Spleen (tissue), 7 donors: ENCODE measurements at regions not wholly inside any gene's neighbourhood (a gene's known extent, or its start where the extent isn't known, plus 50 kb on each side); places are given as distances from the start of the nearest gene placed in this dataset.
"Not testable (repeated sequence)": the region's sequence is repeated elsewhere in the genome, so short reads cannot be mapped to it uniquely, and the experiment has no call there.

Experiments used
- POLR2A ChIP-seq, 3 donors: fragments of 450-650 bp; IDR thresholded peaks; one replicate each; pipeline ENCODE4 v1.5.1; 2017; ENCODE audit warnings: antibody characterized with exemption in 3 of 3, mild to moderate bottlenecking in 1 of 3
- TF ChIP-seq, protein P1 (sequence below), 11 experiments: fragments of 200-600 bp in 7 of 11; fragments of 450-650 bp in 4 of 11; sonication (generic) in 4 of 11; IDR thresholded peaks in 8 of 11; conservative IDR thresholded peaks in 3 of 11; 1 replicate in 7 of 11; 2 replicates in 4 of 11; pipeline versions ENCODE4 v1.4.0 to v1.8.0; 2016 to 2021; ENCODE audit warnings: antibody characterized with exemption in 11 of 11, inconsistent platforms in 4 of 11, mild to moderate bottlenecking in 1 of 11
- donor health status: DM: no; HTN: no; CAD: no; lungs with moderate emphysema.
- donor health status: DM: no; HTN: no; CAD: no.
- donor health status: DM: no; HTN: no; CAD: no.

DNA sequence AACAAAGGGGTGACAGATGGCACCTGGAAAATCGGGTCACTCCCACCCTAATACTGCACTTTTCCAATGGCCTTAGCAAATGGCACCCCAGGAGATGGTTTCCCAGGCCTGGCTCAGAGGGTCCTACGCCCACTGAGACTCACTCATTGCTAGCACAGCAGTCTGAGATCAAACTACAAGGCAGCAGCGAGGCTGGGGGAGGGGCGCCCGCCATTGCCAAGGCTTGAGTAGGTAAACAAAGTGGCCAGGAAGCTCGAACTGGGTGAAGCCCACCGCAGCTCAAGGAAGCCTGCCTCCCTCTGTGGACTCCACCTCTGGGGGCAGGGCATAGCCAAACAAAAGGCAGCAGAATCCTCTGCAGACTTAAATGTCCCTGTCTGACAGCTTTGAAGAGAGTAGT, 467.2 kb downstream of the EPHA7 start:
- TF ChIP-seq POLR2A (IDR thresholded peaks at IDR 0.05), result not testable (repeated sequence)
- TF ChIP-seq, protein P1, sequence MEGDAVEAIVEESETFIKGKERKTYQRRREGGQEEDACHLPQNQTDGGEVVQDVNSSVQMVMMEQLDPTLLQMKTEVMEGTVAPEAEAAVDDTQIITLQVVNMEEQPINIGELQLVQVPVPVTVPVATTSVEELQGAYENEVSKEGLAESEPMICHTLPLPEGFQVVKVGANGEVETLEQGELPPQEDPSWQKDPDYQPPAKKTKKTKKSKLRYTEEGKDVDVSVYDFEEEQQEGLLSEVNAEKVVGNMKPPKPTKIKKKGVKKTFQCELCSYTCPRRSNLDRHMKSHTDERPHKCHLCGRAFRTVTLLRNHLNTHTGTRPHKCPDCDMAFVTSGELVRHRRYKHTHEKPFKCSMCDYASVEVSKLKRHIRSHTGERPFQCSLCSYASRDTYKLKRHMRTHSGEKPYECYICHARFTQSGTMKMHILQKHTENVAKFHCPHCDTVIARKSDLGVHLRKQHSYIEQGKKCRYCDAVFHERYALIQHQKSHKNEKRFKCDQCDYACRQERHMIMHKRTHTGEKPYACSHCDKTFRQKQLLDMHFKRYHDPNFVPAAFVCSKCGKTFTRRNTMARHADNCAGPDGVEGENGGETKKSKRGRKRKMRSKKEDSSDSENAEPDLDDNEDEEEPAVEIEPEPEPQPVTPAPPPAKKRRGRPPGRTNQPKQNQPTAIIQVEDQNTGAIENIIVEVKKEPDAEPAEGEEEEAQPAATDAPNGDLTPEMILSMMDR (IDR thresholded peaks at IDR 0.05 in 8 of 11, conservative IDR thresholded peaks at IDR 0.05 in 3 of 11), result not testable (repeated sequence)
